NCI-H2196 (cell line): ENCODE measurements at regions not wholly inside any gene's neighbourhood (a gene's known extent, or its start where the extent isn't known, plus 50 kb on each side); places are given as distances from the start of the nearest gene placed in this dataset.
"Not testable (repeated sequence)": the region's sequence is repeated elsewhere in the genome, so short reads cannot be mapped to it uniquely, and the experiment has no call there.

ENCODE experiments used
- DNase-seq: peaks from one replicate; lab custom pipeline; 2025; ENCODE audit not compliant: unreplicated experiment; lab: John Stamatoyannopoulos, UW

DNA sequence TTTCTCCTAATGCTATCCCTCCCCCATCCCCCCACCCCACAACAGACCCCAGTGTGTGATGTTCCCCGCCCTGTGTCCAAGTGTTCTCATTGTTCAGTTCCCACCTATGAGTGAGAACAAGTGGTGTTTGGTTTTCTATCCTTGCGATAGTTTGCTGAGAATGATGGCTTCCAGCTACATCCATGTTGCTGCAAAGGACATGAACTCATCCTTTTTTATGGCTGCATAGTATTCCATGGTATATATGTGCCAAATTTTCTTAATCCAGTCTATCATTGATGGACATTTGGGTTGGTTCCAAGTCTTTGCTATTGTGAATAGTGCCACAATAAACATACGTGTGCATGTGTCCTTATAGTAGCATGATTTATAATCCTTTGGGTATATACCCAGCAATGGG is 83.6 kb upstream of the CALCR start:
- not testable (repeated sequence) for DNase-seq

DNA sequence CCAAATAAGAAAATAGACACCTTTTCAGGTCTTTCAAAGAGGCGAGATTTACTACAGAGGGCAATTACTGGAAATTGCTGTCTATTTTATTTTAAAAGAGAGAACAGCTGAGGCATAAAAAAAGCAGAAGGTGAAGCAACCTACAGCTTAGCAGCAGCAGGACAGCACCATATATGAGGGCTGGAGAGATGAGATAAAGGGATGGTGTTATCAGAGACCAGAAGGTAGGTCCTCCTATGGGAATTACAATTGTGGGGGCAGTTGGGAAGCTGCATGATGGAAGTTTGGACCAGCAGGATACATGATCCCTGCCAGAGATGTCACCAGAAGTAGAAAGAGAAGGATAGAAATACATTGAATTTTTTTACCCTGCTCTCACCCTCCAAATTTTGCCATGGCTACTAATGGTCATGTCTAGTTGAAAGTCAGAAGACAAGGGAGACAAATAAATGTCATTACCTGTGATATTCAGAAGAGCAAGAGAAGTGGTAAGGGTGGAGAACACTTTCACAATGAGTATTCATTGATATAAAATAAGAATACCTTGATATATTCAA is 77.2 kb upstream of the CALCR start:
- no peak for DNase-seq

DNA sequence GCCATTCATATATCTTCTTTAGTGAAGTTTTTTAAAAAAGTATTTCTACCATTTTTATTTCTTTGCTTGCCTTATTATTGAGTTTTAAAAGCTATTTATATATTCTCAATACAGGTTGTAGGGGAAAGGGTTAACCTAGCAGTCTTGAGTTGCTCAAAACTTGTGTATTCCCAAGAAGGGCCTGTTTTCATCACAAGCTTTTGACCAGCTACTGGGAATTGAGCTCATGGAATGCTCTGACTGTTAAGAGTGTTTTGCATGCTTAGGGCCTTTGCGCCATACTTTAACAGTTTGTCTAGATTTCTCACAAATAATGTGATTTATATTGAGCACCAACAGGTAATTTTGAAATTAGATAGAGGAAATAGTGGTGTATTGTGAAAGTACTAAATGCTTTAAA is 72.0 kb upstream of the CALCR start:
- no peak for DNase-seq

DNA sequence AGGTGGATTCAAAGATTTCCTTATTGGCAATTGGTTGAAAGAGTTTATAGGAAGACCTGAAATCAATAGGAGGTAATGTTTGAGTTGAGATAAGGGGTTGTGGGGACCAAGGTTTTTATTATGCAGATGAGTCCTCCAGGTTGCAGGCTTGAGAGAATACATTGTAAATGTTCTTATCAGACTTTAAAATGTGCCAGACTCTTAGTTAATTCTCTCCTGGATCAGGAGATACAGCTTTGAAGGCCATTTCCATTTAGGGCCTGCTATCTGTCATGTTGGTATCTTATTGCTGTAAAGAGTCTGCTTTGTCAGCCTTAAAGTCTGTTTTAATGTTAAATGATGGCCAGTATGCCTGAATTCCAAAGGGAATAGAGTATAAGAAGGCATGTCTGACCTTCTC is 61.8 kb upstream of the CALCR start:
- no peak for DNase-seq

DNA sequence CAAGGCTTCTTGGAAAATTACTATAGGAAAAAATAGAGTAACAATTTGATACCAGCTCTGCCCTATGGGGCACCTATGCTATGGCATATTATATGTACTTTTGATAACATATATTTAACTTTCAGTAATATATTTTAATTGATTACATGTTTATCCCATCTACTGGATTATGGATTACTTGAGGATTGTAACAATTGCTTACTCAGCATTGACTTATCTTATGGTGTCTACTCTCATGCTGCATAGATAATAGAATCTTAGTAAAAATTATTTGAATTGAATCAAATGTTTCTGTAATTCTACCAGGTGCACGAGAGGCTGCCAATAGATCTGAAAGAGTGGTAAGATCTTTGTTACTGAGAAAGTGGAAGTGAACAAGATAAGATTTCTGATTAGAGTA is 57.8 kb upstream of the CALCR start:
- DNase-seq, result no peak

DNA sequence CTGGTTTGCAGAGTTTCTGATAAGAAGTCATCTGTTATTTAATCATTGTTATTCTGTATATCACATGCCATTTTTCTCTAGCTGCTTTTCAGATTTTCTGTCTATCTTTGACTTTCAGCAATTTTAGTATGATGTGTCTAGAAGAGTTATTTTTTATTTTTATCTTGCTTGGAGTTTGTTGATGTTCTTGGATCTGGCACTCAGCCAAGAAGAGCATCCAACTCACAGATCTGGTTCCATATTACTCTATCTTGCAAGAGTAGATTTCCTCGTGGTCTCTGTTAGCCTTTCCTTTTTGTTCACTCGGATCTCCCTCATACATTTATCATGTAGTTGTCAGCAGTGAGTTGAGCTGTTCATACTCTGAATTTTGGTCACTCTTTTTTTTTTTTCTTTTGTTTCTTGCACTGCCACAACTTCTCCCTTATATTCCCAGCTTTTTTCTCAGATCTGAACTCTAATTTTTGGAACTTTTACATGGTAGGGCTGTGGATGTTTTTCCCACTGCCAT is 54.8 kb upstream of the CALCR start:
- DNase-seq, result no peak

DNA sequence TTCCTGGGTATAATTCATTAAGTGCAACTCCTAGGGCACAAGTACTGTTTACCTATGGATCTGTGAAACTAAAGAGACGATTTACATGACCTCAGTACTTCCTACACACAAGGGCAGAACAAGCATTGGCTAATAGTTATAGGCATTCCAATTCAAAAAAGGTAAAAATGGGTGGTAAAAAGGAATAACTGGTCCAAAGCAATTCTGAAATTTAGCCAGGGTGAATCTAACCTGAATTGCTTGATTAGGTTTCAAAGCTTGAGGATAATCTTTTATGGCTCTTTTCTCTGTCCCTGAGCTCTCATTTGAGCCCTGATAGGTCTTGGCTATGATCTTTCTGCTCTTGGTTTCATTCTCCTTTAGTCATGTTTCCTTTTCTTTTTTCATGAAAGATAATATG is 52.3 kb upstream of the CALCR start:
- DNase-seq, result no peak
